Karpas-422 (cell line): ENCODE measurements at regions not wholly inside any gene's neighbourhood (a gene's known extent, or its start where the extent isn't known, plus 50 kb on each side); places are given as distances from the start of the nearest gene placed in this dataset.

Source experiments
- DNase-seq: peaks from one replicate; pipeline ENCODE4 v3.0.0-alpha.2; 2015
- H2AFZ ChIP-seq: fragments of 200-600 bp; sonication (generic); 2 replicates; pipeline ENCODE4 v1.6.1; 2014; ENCODE audit warnings: antibody characterized with exemption, low read length, mixed read lengths
- H3K27ac ChIP-seq: fragments of 200-600 bp; sonication (generic); 2 replicates; pipeline ENCODE4 v1.5.1; 2014; ENCODE audit warnings: mild to moderate bottlenecking, low read length, moderate library complexity
- H3K27me3 ChIP-seq: fragments of 200-600 bp; sonication (generic); 2 replicates; pipeline ENCODE4 v1.6.1; 2014; ENCODE audit warnings: low read length, mixed read lengths
- H3K36me3 ChIP-seq: fragments of 200-600 bp; sonication (generic); 2 replicates; pipeline ENCODE4 v1.6.1; 2014; ENCODE audit warnings: low read length, mixed read lengths; ENCODE audit not compliant: insufficient read depth
- H3K4me1 ChIP-seq: fragments of 200-600 bp; sonication (generic); 2 replicates; pipeline ENCODE4 v1.6.1; 2014; ENCODE audit warnings: mild to moderate bottlenecking, low read length, mixed read lengths
- H3K4me2 ChIP-seq: fragments of 200-600 bp; sonication (generic); 2 replicates; pipeline ENCODE4 v1.6.1; 2014; ENCODE audit warnings: low read length, low read depth, mild to moderate bottlenecking; ENCODE audit not compliant: poor library complexity, severe bottlenecking
- H3K4me3 ChIP-seq: fragments of 200-600 bp; sonication (generic); 2 replicates; pipeline ENCODE4 v1.5.1; 2014; ENCODE audit warnings: mild to moderate bottlenecking, antibody characterized with exemption, low read length, mixed read lengths
- H3K79me2 ChIP-seq: fragments of 200-600 bp; sonication (generic); 2 replicates; pipeline ENCODE4 v1.6.1; 2014; ENCODE audit warnings: mild to moderate bottlenecking, low read length, mixed read lengths
- H3K9ac ChIP-seq: fragments of 200-600 bp; sonication (generic); 2 replicates; pipeline ENCODE4 v1.6.0; 2014; ENCODE audit warnings: low read length
- H3K9me2 ChIP-seq: fragments of 200-600 bp; sonication (generic), shearing (Covaris generic); replicated peaks from 2 replicates; pipeline ENCODE4 v1.6.0; 2014; ENCODE audit warnings: mild to moderate bottlenecking, low read length, moderate library complexity; ENCODE audit not compliant: insufficient read depth
- H3K9me3 ChIP-seq: fragments of 300-700, 200-600 bp; sonication (generic); 2 replicates; pipeline ENCODE4 v1.6.1; 2014; ENCODE audit warnings: low read length, mixed read lengths
- H4K20me1 ChIP-seq: fragments of 200-600 bp; sonication (generic); 2 replicates; pipeline ENCODE4 v1.6.1; 2014; ENCODE audit warnings: mild to moderate bottlenecking, antibody characterized with exemption, low read length, low read depth; ENCODE audit not compliant: insufficient read depth

DNA sequence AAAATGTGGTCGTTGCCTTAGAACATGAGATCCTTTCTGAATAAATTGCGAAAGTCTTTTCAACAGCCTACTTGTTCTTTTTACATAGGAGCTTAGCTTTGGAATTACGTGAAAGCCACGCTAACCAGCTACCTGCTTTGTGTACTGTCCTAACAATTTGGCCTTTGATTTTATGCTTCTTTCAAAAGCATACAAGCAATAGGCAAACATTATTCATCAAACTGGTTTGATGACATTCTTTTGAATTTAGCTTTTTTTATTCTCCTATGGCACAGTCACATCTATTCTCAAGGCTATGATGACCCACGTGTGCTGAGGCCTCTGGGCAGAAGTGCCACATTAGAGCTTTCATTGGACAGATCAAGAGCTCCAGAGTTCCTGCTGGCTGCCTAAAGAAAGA, 178.0 kb upstream of the DPT start:
- H2AFZ ChIP-seq = no peak overlapping the region
- H3K27me3 ChIP-seq = no peaks in the 10 kb centered on the region
- no peaks in the 10 kb centered on the region for H3K4me1 ChIP-seq
- DNase-seq = no peak
- H3K4me3 ChIP-seq = no peak overlapping the region
- H3K9me2 ChIP-seq = no peaks in the 10 kb centered on the region
- no peak overlapping the region for H3K9ac ChIP-seq
- no peaks in the 10 kb centered on the region for H3K9me3 ChIP-seq
- H3K36me3 ChIP-seq = no peaks in the 10 kb centered on the region
- no peaks in the 10 kb centered on the region for H4K20me1 ChIP-seq
- H3K79me2 ChIP-seq = no peaks in the 10 kb centered on the region
- no peak overlapping the region for H3K4me2 ChIP-seq
- no peak overlapping the region for H3K27ac ChIP-seq

GRCh38 chr1:168907786-168908348, 178.9 kb upstream of the DPT start:
- H3K27ac ChIP-seq = no peak overlapping the region
- no peak overlapping the region for H3K9ac ChIP-seq
- H3K4me1 ChIP-seq = no peaks in the 10 kb centered on the region
- H3K79me2 ChIP-seq = no peaks in the 10 kb centered on the region
- H2AFZ ChIP-seq = no peak overlapping the region
- no peaks in the 10 kb centered on the region for H3K9me3 ChIP-seq
- H3K36me3 ChIP-seq = no peaks in the 10 kb centered on the region
- DNase-seq = no peak
- H4K20me1 ChIP-seq = no peaks in the 10 kb centered on the region
- H3K27me3 ChIP-seq = no peaks in the 10 kb centered on the region
- H3K4me3 ChIP-seq = no peak overlapping the region
- H3K9me2 ChIP-seq = no peaks in the 10 kb centered on the region
- no peak overlapping the region for H3K4me2 ChIP-seq

DNA sequence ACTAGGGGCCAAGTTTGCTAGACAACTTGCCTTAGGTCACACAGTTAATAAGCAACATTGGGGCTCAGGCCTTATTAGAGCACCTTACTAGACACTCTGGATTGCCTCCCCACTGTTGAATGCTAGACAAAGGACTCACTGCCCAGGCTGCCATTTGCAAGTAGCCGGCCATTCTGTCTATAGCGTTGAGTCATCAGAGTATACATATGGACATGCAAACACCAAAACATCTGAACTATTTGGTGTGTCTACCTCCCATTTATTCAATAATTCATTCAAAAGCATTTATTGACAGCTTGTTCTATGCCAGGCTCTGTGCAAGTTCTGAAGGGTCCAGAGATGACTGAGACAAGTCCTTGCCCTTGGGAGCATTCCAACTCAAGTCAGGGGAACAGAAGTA, 181.4 kb upstream of the DPT start:
- Histone ChIP-seq H3K36me3 (no peaks in the 10 kb centered on the region), H3K27ac (no peak overlapping the region), H3K9me3 (no peaks in the 10 kb centered on the region), H3K79me2 (no peaks in the 10 kb centered on the region), H2AFZ (no peak overlapping the region), H4K20me1 (no peaks in the 10 kb centered on the region), H3K27me3 (no peaks in the 10 kb centered on the region), H3K9me2 (no peaks in the 10 kb centered on the region), H3K4me3 (no peak overlapping the region), H3K4me1 (no peaks in the 10 kb centered on the region), H3K9ac (no peak overlapping the region), H3K4me2 (no peak overlapping the region)
- DNase-seq = no peak

GRCh38 chr1:168911370-168911769, 182.4 kb upstream of the DPT start:
- Histone ChIP-seq H3K4me1 (no peaks in the 10 kb centered on the region), H3K27ac (no peak overlapping the region), H4K20me1 (no peaks in the 10 kb centered on the region), H3K9ac (no peak overlapping the region), H3K27me3 (no peaks in the 10 kb centered on the region), H2AFZ (no peak overlapping the region), H3K4me2 (no peak overlapping the region), H3K9me2 (no peaks in the 10 kb centered on the region), H3K4me3 (no peak overlapping the region), H3K36me3 (no peaks in the 10 kb centered on the region), H3K9me3 (no peaks in the 10 kb centered on the region), H3K79me2 (no peaks in the 10 kb centered on the region)
- DNase-seq = no peak

DNA sequence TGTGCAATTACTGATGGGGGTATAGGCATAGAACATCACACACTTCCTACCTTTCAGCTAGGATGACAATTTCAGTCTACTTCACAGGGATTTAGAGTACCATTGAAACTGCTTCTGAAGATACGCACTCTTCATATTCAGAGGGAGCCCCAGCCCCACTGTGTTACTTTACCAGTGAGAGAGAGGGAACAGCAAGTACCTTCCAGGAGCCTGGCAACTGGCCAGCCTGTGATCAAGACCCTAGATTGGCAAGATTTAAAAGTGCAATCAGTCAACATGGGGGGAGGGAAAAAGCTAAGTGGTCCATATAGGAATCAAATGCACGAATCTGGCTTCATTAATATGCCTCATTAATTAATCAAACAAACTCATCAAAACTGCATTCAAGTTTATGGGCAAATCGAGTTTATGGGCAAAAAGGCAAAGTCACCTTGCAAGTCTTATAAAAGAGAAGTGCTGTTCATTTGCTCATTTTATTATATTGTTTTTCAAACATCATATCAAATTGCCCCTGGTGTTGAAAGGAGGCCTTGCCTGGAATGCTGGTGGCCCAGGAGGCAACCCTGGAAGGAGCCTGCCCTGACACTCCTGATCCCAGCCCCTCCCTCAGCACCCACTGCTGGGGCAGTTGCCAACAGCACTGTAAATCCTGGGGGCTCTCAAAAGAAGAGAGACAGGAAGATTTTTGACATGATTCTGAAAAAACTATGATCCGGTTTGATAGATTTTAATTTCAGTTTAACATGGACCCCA, 184.9 kb upstream of the DPT start:
- Histone ChIP-seq H2AFZ (no peak overlapping the region), H3K9ac (no peak overlapping the region), H3K9me3 (no peaks in the 10 kb centered on the region), H3K36me3 (no peaks in the 10 kb centered on the region), H3K4me3 (no peak overlapping the region), H3K27ac (no peak overlapping the region), H3K79me2 (no peaks in the 10 kb centered on the region), H3K4me2 (no peak overlapping the region), H4K20me1 (no peaks in the 10 kb centered on the region), H3K27me3 (no peaks in the 10 kb centered on the region), H3K9me2 (no peaks in the 10 kb centered on the region), H3K4me1 (no peaks in the 10 kb centered on the region)
- no peak for DNase-seq

DNA sequence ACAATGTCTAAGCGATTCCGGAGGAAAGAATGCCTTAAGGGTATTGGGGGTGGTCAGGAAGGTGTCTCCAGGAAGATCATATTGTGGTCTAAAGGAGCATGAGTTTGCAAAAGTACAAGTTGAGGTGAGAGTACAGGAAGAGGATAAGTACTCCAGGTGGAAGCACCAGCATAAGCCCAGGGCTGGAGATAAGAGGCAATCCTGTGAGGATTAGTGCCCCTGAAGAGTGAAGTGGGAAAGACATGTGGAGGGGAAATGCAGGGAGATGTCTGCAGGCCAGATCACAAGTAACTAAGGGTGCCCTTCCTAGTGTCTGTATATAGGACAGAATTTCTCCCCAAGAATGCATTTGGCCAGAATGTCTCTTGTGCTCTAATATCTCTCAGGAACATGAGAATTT, 188.3 kb upstream of the DPT start:
- H3K4me3 ChIP-seq = no peak overlapping the region
- H2AFZ ChIP-seq = no peak overlapping the region
- H4K20me1 ChIP-seq = no peaks in the 10 kb centered on the region
- no peak for DNase-seq
- H3K4me2 ChIP-seq = no peak overlapping the region
- H3K9ac ChIP-seq = no peak overlapping the region
- H3K79me2 ChIP-seq = no peaks in the 10 kb centered on the region
- H3K9me2 ChIP-seq = no peaks in the 10 kb centered on the region
- no peaks in the 10 kb centered on the region for H3K36me3 ChIP-seq
- no peaks in the 10 kb centered on the region for H3K4me1 ChIP-seq
- no peaks in the 10 kb centered on the region for H3K9me3 ChIP-seq
- no peaks in the 10 kb centered on the region for H3K27me3 ChIP-seq
- H3K27ac ChIP-seq = no peak overlapping the region

DNA sequence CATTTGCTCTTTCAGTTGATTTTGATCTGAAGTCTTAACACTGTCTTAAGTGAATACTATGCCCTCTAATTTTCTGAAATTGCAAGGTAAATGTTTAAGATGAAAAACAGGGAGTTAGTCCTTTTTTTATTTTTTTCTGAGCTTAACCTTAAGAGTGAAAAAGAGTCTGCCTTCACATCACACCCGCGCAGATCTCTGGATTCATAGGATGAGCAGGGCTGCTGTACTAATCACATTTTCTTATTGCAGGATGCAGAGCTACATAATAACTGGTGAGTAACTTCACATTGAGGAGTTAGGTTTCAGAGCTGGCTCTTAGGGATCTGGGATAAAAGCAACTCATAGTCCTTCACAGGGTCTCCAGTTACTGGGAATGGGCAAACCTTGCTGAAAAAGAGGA, 188.7 kb upstream of the ATP1B1 start:
- Histone ChIP-seq H3K4me2 (no peak overlapping the region), H2AFZ (no peak overlapping the region), H3K79me2 (no peaks in the 10 kb centered on the region), H3K9me2 (no peaks in the 10 kb centered on the region), H4K20me1 (no peaks in the 10 kb centered on the region), H3K9me3 (no peaks in the 10 kb centered on the region), H3K27me3 (no peaks in the 10 kb centered on the region), H3K4me1 (no peaks in the 10 kb centered on the region), H3K4me3 (no peak overlapping the region), H3K9ac (no peak overlapping the region), H3K36me3 (no peaks in the 10 kb centered on the region), H3K27ac (no peak overlapping the region)
- DNase-seq = no peak

- Histone ChIP-seq H4K20me1 (no peaks in the 10 kb centered on the region), H3K36me3 (no peaks in the 10 kb centered on the region), H3K4me3 (no peak overlapping the region), H3K27ac (no peak overlapping the region), H3K9me2 (no peaks in the 10 kb centered on the region), H3K9me3 (no peaks in the 10 kb centered on the region), H3K4me1 (no peaks in the 10 kb centered on the region), H3K9ac (no peak overlapping the region), H3K4me2 (no peak overlapping the region), H2AFZ (no peak overlapping the region), H3K79me2 (no peaks in the 10 kb centered on the region), H3K27me3 (no peaks in the 10 kb centered on the region)
- DNase-seq = no peak
Observed at GRCh38 chr1:168918860-168919741, 187.4 kb upstream of the ATP1B1 start.
